HG03108 (cell line): ENCODE measurements at regions not wholly inside any gene's neighbourhood (a gene's known extent, or its start where the extent isn't known, plus 50 kb on each side); places are given as distances from the start of the nearest gene placed in this dataset.
"Not testable (repeated sequence)": the region's sequence is repeated elsewhere in the genome, so short reads cannot be mapped to it uniquely, and the experiment has no call there.

Experiments used
- ATAC-seq: cut with Tn5 transposase; IDR thresholded peaks from one replicate; pipeline ENCODE4 v1.9.1; 2021; ENCODE audit warnings: moderate library complexity; ENCODE audit not compliant: unreplicated experiment

DNA sequence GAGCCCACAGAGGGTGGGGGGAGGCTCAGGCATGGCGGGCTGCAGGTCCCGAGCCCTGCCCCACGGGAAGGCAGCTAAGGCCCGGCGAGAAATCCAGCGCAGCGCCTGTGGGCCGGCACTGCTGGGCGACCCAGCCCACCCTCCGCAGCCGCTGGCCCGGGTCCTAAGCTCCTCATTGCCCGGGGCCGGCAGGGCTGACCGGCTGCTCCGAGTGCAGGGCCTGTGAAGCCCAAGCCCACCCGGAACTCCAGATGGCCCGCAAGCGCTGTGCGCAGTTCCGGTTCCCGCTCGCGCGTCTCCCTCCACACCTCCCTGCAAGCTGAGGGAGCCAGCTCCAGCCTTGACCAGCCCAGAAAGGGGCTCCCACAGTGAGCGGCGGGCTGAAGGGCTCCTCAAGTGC lies 129.8 kb upstream of the CADM1 start:
- not testable (repeated sequence) for ATAC-seq

DNA sequence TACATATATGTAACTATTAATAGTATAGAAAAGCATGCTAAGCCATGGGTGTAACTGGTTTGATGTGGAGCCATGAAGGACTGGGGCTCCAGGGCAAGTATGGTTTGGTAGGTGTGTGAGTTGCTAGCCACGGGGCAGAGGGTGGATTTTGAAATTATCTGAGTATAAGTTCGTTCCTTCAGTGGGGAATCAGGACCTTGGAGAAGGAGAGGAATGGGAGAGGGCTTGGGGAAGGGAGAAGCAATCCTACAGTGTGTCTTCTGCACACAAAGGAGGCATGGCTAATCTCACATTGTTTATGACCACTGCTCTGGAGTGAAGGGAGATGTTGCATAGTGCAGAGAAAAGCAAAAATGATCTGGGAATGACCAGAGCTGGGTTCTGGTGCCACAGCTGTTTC lies 127.8 kb upstream of the CADM1 start:
- ATAC-seq: no peak

DNA sequence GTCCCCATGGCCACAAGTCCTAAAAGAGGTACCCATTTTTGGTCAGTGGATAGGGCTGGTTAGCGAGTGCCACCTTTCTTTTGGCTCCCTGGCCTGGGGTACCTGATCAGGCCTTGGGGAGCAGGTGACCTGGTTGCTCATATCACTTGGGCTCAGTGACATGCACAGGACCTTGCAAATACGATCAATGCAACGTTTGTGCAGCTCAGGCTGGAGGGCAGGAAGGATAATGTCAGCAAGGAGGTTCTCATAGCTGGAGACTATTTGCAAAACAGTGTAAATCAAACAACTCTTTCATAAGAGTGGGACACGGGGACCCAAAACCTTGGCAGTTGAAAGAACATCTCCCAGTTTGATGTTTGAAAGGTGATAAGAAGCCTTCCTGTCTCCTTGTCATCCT lies 127.4 kb upstream of the CADM1 start:
- ATAC-seq: no peak

DNA sequence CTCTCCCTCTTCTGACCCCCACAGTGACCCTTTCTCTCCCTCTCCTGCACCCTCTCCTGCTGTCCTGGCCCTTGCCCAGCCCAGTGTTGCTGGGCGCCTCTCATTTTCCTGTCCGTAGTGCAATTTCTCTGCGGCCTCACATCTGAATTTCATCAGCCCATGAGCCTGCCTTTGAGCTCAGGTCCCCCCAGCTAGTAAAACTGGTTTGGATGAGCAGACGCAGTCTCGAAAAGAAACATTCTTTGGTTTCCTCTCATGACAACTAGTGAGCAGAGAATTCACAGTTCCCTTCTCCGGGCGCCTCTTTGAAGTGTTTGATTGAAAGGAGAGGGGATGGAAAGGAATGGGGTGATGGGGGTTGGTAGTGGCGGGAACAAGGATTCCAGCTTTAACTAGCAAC lies 126.0 kb upstream of the CADM1 start:
- ATAC-seq: no peak

DNA sequence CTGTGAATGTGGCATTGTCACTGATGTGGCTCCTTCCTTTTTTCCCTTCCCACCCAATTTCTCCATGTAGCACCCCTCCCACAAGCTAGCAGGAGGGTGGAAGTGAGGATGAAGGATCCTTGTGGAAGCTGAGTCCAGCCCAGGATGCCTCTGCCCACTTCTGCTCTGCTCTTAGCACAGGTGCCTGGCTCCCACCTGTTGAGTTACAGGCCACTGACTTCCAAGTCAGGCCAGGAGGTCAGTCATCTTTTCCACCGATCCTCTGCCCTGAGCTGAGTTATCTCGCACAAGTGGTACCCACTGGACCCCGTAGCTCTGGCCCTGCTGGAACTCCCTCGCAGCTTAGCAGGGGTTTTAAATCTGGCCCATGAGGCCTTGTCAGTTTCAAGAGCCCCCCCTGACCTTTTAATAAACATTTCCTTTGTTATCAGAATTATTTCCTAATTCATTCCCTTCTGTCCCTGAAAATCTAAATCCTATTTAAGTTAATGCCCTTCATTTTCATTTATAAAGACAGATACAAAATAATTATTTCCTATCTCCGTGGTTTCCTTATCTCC lies 125.3 kb upstream of the CADM1 start:
- no peak for ATAC-seq

DNA sequence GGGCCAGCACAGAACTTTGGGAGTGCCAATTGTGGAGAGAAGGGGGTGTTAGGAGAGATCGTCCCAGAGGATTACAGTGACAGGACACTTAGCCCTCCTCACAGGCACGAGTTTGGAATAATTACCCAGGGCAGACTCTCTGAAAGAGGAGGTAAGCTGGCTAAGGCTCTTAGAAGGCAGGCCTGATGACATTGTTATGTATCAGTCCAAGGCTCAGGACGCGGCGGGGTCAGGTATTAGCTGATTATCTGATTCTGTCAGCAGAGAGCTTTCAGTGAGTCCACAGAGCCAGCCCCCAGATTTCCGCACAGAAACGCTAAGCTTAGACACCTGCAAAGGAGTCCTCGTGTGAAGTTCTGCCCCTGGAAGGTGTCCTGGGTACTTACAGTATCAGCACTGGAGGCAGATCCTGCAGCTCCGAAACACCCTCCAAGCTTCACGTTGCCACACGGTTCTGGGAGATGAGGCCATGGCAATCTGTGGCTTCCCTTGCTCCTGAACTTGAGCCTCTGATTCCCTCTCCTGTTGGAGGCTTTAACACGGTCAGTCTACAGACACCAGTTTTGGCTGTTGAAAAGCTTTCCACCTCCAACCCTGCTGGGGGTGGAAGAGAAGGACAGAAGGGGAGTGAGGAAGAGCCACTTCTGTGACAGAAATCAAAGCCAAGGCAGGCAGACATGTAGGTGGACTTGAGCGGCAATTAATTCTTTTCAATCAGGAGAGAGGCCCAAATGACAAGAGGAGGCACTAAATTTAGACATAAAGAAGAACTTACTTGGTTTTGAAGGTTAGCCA lies 123.6 kb upstream of the CADM1 start:
- ATAC-seq: no peak

DNA sequence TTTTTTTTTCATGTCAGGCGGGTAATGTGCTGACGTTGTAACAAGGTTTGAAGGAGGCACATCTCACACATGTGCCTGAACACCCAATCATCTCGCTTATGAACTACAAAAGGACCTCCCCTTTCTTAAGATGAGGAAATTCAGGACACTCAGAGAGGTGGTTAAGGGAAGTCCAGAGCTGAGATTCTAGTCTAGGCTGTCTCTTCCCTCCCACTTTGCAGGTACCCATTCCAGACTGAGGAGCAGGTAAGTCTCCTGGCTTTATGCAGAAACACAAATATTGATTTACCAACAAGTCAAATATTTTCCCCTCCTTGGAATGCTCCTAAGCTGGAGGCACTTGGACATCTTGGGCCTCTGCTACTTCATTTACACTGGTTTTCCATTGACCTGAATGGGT lies 122.9 kb upstream of the CADM1 start:
- ATAC-seq: no peak

DNA sequence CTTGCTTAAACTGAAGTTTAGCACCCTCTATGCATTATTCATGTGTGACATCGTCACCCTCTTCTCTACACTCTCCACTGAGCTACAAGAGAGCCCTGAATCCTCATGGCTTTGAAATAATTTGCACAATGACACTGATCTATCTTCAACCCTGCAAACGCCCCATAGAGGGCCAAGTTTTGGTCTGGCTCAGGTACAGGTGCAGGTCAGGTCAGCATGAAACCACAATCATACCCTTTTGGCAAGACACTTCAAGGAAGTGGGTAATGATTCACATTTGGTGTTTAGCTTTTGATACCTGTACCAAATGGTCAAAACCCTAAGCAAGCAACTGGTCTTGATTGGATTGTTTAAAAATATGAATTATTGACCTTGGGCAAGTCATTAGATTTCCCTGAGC lies 122.2 kb upstream of the CADM1 start:
- ATAC-seq: no peak

DNA sequence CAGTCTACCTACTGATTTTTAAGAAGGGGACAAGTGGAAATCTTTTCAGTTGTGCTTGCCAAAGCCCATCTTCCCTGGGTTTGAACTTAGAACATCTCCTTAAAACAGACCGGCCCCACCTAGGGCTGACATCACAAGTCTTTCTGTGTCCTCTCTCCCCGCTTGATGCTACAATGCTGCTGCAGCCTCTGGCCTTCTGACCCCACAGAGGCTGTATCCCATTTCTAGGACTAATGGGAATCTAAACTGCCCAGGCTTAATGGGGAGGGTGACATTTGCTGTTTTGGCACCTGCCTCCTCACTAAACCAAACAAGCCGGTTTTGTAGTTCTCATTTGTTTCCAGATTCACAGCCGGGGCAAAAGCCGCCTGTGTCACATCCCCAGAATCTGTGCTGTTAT lies 121.3 kb upstream of the CADM1 start:
- ATAC-seq: no peak

DNA sequence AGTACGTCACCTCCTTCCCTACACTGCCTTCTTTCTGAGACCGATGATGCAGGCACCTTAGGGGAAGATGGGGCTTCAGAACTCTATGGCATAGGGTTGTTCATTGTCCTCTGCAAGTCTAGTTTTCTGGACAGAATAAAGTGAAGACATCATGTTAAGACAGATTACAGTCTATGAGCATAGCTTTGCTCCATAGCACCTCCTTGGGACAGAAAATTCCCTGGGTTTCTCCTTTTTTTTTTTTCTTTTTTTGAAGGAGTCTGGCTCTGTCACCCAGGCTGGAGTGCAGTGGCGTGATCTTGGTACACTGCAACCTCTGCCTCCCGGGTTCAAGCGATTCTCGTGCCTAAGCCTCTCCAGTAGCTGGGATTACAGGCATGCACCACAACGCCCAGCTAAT lies 119.8 kb upstream of the CADM1 start:
- ATAC-seq: no peak

DNA sequence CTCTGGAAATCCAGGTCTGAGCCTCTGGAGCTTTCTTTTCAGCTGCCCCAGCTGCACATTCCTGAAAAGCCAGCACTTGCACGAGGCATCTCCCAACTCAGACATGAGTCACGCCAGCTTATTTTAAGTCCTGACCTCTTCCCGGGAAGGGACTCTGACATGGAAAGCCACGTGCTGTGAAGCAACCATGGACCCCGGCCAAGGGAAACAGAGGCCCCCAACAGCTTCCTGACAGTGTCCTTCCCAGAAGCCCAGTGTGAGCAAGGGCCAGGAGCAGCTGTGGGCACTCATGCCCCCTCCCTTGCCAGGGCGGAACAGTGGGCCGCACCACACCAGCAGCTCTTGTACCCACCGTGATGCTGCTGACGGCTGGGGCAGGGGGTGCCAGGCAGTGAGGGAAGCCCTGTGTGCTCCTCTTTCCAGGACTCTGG lies 118.8 kb upstream of the CADM1 start:
- no peak for ATAC-seq

DNA sequence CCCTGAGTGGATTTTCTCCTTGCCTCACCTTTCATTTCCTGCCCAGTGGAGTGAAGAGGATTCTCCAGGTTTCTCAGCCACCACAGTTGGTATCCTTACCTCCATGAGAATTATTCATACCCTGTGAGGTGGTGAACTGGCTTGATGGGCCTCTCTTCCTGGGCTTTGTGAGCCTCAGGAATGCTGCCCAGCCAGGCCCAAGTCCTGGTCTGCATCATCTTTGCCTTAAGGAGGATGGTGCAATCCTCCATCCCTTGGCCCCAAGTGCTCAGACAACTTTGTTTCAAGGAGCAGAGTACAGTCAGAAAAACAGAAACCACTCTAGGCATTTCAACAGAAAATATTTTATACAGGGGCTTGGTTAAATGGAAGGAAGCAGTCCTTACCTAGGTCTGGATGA lies 114.2 kb upstream of the CADM1 start:
- ATAC-seq: no peak

DNA sequence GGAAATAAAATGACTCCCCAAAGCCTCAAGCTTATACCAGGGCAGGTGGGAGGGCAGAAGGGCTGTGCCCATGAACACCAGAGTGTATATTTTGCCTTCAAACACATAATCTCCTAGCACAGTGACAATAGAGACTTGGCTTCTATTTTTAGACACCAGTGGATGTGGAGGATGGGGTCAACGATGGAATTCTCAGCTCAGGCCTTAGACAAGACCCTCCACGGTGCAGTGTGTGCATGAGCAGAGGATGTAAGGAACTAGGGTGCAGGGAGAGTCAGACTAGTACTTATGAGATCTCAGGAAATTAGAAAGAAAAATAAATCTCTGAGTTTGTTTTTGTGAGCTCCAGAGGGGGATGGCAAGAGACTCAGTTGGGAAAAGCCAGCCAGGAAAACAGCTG lies 113.6 kb upstream of the CADM1 start:
- ATAC-seq: no peak

DNA sequence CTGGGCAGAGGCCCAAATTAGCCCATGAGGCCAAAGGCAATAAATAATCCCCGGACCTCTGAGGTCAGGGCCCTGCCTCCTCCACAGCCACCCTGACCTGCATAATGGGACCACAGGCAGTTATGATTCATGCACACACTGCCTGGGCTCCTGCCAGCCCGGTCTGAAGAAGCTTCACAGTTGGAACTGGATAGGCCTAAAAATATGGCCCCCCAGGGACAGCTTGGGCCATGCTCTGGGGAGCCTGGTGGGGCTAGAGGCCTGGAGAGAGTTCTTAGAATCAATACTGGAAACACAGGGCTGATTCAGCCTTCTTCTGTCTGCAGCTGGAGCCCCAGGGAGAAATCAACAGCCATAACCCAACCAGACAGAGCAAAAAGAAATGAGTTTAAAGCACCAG lies 112.8 kb upstream of the CADM1 start:
- no peak for ATAC-seq

DNA sequence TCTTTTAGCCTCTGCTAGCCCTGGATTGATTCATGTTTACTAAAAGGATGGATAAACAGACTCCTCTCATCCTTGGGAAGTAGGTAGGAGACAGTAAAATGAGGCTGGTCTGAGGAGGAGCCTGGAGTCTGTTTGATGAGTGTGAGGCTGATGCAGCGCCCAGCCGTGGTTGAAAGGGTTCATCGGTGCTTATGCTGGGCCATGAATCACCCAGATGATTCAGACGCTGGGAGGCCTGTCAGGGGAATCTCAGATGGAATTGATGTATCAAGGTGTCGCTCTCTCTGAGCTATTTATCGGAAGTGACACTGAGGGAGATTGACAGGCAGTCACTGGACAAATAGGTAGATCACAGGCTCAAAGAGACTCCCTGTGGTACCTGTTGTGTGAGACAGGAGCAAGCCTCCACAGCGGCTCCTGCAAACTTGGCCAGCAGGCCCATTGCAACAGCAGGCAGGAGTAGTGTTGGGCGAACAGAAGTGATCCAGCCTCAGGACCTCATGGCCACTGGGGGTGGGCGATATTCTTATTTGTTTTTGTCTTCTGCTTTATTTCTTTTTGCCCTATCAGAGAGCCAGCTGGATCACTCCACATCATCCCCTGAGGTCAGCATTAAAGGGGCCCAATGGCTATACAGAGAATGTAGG lies 109.9 kb upstream of the CADM1 start:
- ATAC-seq: no peak

DNA sequence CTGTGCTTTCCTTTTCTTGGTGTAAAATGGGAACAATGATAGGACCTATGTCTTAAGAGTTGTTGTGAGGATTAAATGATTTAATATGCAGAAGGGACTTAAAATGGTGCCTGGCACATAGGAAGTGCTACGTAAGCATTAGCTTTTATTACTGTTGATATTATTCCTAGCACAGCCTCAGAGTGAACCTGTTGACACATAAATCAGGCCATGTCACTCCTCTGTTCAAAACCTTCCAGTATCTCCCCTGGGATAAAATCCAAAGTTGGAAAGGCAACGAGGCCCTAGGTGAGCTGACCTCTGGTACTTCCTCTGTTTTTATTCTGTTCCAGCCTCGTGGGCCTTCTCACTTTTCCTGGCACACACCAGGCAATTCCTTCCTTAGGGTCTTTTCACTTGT lies 108.8 kb upstream of the CADM1 start:
- ATAC-seq: no peak

DNA sequence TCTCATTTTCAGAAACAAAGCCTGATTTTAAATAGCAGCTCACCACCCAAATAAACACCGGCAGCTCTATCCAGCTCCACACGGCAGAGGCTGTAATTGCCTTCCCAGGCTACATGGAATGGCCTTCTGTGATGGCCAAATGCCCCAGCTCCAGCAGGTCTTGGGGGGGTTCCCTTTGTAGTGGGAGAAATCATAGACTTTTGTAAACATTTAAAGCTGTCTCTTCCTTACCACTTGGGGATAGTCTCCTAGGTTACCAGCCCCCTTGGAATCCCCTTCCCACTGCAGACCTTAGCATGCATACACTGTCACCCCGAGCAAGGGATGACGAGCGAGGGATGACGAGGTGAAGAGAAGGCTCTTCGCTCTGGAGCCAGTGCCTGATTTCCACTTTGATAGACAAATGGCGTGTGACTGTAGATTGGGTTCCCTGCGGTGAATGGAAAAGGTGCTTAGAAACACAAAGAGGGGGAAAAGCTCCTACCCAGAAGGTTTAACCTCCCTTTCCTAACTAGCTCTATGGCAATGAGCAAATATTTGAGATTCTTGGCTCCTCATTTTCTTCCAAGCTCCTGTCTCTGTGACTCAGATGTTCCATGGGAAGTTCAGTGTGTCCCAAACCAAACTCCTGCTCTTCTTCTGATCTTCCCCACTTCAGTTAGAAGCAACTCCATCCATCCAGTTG lies 108.0 kb upstream of the CADM1 start:
- ATAC-seq: no peak

DNA sequence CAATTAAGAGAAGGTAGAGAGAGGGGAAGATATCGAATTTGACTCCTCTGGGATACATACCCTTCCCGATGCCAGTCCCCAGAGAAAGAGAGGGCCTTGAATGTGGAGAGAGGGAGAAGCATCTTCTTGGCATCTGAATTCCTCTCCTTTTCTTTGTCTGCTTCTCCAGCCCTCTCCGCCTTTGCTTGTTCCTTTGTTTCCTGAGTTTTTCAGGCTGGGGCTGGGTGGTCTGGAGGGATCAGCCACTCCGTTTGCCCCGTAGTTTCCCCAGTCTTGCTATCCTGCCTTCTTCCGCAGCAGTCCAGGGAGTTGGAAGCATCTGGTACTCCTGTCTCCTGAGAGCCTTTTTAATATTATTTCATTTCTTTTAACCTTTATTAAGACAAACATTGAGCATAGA lies 107.1 kb upstream of the CADM1 start:
- no peak for ATAC-seq

DNA sequence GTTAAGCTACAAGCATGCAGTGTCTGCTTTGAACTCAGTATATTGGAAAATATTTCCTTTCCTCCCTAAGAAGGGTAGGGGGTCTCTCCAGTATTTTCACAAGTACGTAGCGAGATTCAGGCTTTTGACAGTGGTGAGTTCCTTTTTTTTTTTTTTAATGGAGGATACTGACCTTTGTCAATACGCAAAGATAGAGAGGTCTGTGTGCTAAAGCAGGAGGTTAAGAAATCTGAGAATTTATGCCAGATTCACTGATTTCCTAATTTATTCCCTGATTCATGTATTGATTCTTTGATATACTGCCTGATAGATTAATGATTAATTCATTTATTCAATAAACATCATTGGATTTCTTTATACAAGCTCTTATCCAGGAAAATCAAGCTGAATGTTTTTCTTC lies 106.7 kb upstream of the CADM1 start:
- ATAC-seq: no peak

DNA sequence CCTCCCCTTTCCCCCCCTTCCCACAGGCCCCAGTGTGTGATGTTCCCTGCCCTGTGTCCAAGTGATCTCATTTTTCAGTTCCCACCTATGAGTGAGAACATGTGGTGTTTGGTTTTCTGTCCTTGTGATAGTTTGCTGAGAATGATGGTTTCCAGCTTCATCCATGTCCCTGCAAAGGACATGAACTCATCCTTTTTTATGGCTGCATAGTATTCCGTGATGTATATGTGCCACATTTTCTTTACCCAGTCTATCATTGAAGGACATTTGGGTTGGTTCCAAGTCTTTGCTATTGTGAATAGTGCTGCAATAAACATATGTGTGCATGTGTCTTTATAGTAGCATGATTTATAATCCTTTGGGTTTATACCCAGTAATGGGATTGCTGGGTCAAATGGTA lies 106.0 kb upstream of the CADM1 start:
- not testable (repeated sequence) for ATAC-seq

DNA sequence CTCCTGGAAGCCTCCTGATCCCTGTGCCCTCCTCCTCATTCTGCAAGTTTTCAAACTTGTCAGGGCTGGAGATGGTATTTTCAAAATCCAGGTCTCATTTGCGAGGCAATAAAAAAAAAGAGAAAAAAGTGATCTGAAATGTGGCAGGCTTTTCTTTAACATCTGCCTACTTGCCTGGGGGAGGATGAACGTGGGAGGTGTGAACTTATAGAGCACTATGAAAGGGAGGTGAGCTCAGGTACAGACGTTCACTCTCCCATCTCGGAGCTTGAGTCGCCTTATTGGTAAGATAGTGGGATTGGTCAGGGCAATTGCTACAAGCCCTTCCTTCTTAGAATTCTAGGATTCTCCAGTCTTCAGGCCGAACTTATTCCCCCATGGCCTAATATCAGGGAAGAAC lies 104.8 kb upstream of the CADM1 start:
- no peak for ATAC-seq
